NAMALWA (cell line): ENCODE measurements at regions not wholly inside any gene's neighbourhood (a gene's known extent, or its start where the extent isn't known, plus 50 kb on each side); places are given as distances from the start of the nearest gene placed in this dataset.
"Not testable (repeated sequence)": the region's sequence is repeated elsewhere in the genome, so short reads cannot be mapped to it uniquely, and the experiment has no call there.

Source experiments
- DNase-seq: peaks from one replicate; pipeline ENCODE4 v3.0.0-alpha.2; 2015; ENCODE audit warnings: low spot score

- no peak for DNase-seq
Observed at GRCh38 chr6:122859676-122860075, 70.6 kb downstream of the SMPDL3A start.

- DNase-seq = no peak
Observed at GRCh38 chr6:122861594-122861993, 72.5 kb downstream of the SMPDL3A start.

GRCh38 chr6:122868137-122868536, 79.1 kb downstream of the SMPDL3A start:
- no peak for DNase-seq

- peak; percentile 57 for DNase-seq
Observed at GRCh38 chr6:122869437-122870024, 80.5 kb downstream of the SMPDL3A start.

GRCh38 chr6:122871079-122871478, 82.0 kb downstream of the SMPDL3A start:
- DNase-seq = no peak

GRCh38 chr6:122872311-122872710, 83.3 kb downstream of the SMPDL3A start:
- DNase-seq = no peak

- DNase-seq = no peak
Observed at GRCh38 chr6:122877302-122877701, 88.2 kb downstream of the SMPDL3A start.

- no peak for DNase-seq
Observed at GRCh38 chr6:122878796-122879195, 89.7 kb downstream of the SMPDL3A start.

- no peak for DNase-seq
Observed at GRCh38 chr6:122886481-122886880, 97.4 kb downstream of the SMPDL3A start.

GRCh38 chr6:122887941-122888340, 98.9 kb downstream of the SMPDL3A start:
- no peak for DNase-seq

GRCh38 chr6:122888680-122889079, 99.6 kb downstream of the SMPDL3A start:
- DNase-seq = not testable (repeated sequence)

GRCh38 chr6:122890250-122890649, 101.2 kb downstream of the SMPDL3A start:
- no peak for DNase-seq

GRCh38 chr6:122894791-122895190, 101.2 kb upstream of the CLVS2 start:
- DNase-seq = no peak

- DNase-seq = no peak
Observed at GRCh38 chr6:122902326-122902725, 93.7 kb upstream of the CLVS2 start.

GRCh38 chr6:122903266-122903915, 92.6 kb upstream of the CLVS2 start:
- no peak for DNase-seq

GRCh38 chr6:122904166-122904565, 91.9 kb upstream of the CLVS2 start:
- DNase-seq = no peak

GRCh38 chr6:122913558-122913957, 82.5 kb upstream of the CLVS2 start:
- no peak for DNase-seq

- no peak for DNase-seq
Observed at GRCh38 chr6:122918714-122919113, 77.3 kb upstream of the CLVS2 start.

- no peak for DNase-seq
Observed at GRCh38 chr6:122930252-122931180, 65.5 kb upstream of the CLVS2 start.

- DNase-seq = no peak
Observed at GRCh38 chr6:122931916-122932315, 64.1 kb upstream of the CLVS2 start.

GRCh38 chr6:122944936-122945335, 51.1 kb upstream of the CLVS2 start:
- DNase-seq = not testable (repeated sequence)
